PC-9 (cell line): ENCODE measurements at regions not wholly inside any gene's neighbourhood (a gene's known extent, or its start where the extent isn't known, plus 50 kb on each side); places are given as distances from the start of the nearest gene placed in this dataset.

ENCODE experiments used
- BruUV-seq: library from RNA; stranded (reverse); fragments of 400-500 nt; replicated peaks from 2 replicates; lab custom pipeline; 2021; lab: Mats Ljungman, UMichigan
- CTCF ChIA-PET: fragments of 300-600 bp; sonication (Branson Sonifier 250); formaldehyde crosslinking; loops from one replicate; lab custom pipeline; 2022; ENCODE audit warnings: antibody characterized with exemption; lab: Charles Lee
- POLR2A ChIA-PET: fragments of 300-600 bp; sonication (Branson Sonifier 250); formaldehyde crosslinking; loops from one replicate; lab custom pipeline; 2022; ENCODE audit warnings: antibody characterized with exemption; ENCODE audit not compliant: unreplicated experiment; lab: Charles Lee
- DNase-seq, 2 experiments: peaks; one replicate each; pipeline versions ENCODE4 v3.0.0 to v3.0.0-alpha.2; 2015 to 2022; ENCODE audit warnings: mixed read lengths in 1 of 2
- H2AFZ ChIP-seq: fragments of 200-600 bp; sonication (generic); 2 replicates; pipeline ENCODE4 v1.8.1; 2017; ENCODE audit warnings: antibody characterized with exemption
- H3F3A ChIP-seq: fragments of 200-600 bp; sonication (generic); 2 replicates; pipeline ENCODE4 v1.8.1; 2017; ENCODE audit warnings: antibody characterized with exemption, mild to moderate bottlenecking, low read depth; ENCODE audit not compliant: insufficient read depth
- H3K27ac ChIP-seq: fragments of 200-600 bp; sonication (generic); 2 replicates; pipeline ENCODE4 v1.6.1; 2016; ENCODE audit warnings: mixed run types
- H3K27me3 ChIP-seq: fragments of 200-600 bp; sonication (generic); 2 replicates; pipeline ENCODE4 v1.6.1; 2016; ENCODE audit warnings: low read depth, mixed run types; ENCODE audit not compliant: insufficient read depth
- H3K36me3 ChIP-seq: fragments of 200-600 bp; sonication (generic); 2 replicates; pipeline ENCODE4 v1.6.1; 2016; ENCODE audit warnings: low read depth, mixed run types
- H3K4me1 ChIP-seq: fragments of 200-600 bp; sonication (generic); replicated peaks from 2 replicates; pipeline ENCODE4 v1.6.1; 2016; ENCODE audit warnings: mixed run types; ENCODE audit not compliant: insufficient read depth
- H3K4me2 ChIP-seq: fragments of 200-600 bp; sonication (generic); 2 replicates; pipeline ENCODE4 v1.6.1; 2017; ENCODE audit warnings: mixed run types
- H3K4me3 ChIP-seq: fragments of 200-600 bp; sonication (generic); 2 replicates; pipeline ENCODE4 v1.6.1; 2016; ENCODE audit warnings: mixed run types
- H3K79me2 ChIP-seq: fragments of 200-600 bp; sonication (generic); 2 replicates; pipeline ENCODE4 v1.6.1; 2017; ENCODE audit warnings: low read depth, mixed run types
- H3K9me2 ChIP-seq: fragments of 200-600 bp; sonication (generic); 2 replicates; pipeline ENCODE4 v1.8.1; 2017; ENCODE audit warnings: mild to moderate bottlenecking; ENCODE audit not compliant: insufficient read depth
- H3K9me3 ChIP-seq: fragments of 200-600 bp; sonication (generic); 2 replicates; pipeline ENCODE4 v1.8.1; 2016; ENCODE audit warnings: low read depth; ENCODE audit not compliant: insufficient read depth
- H4K20me1 ChIP-seq: fragments of 200-600 bp; sonication (generic); 2 replicates; pipeline ENCODE4 v1.8.1; 2017; ENCODE audit not compliant: insufficient read depth
- EZH2 ChIP-seq: fragments of 200-600 bp; sonication (generic); IDR thresholded peaks from 2 replicates; pipeline ENCODE4 v1.8.0; 2017; ENCODE audit warnings: antibody characterized with exemption, low read depth
- intact Hi-C: fragments of 100-400 bp; cut with micrococcal nuclease; formaldehyde crosslinking; loops from one replicate; pipeline ENCODE4 v1.10.0; 2022; ENCODE audit not compliant: unreplicated experiment
- TF ChIP-seq, protein P1 (sequence below): fragments of 200-600 bp; sonication (generic); conservative IDR thresholded peaks from 2 replicates; pipeline ENCODE4 v1.6.1; 2017; ENCODE audit warnings: mixed run types, antibody characterized with exemption, mild to moderate bottlenecking, moderate library complexity

DNA sequence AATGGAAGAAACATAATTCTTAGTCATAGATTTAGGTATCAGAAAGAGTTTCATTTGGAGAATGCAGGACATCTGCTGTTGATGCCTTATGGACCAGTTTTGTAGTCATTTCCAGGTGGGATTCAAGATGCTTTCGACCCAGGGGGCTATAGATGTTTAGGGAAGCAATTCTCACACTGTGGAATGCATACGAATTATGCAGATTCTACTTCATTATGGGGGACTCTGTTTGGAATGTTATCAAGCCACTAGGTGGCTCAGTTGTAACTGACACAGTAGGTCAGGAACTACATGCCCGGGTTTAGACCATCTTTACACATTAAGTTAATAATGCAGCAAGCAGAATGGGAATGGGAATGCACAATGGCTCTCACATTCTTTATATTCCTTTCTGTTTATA is 1359.8 kb downstream of the ZPLD1 start:
- POLR2A ChIA-PET = no interaction called here
- H3K27ac ChIP-seq = no peak overlapping the region

DNA sequence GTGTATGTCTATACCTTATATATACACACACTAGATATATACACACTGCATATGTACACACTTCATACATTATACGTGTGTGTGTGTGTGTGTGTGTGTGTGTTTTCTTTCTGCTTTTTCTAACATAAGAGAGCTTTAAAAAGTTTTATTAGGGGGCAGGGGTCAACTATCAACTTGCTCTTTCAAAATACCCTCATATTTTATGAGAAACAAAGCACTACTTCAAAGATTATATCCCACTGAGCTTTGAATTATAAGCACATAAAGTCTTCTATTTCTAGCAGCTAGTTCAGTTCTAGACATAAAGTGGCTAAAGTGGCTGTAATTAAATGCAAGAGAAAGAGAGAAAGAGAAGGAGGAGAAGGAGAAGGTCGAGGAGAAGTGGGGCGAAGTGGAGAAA is 1361.3 kb downstream of the ZPLD1 start:
- DNase-seq = no peak
- Histone ChIP-seq H3K27me3 (no peaks in the 10 kb centered on the region), H3K4me3 (no peak overlapping the region), H4K20me1 (no peaks in the 10 kb centered on the region; the same call in 1 of the 2 replicates), H3K4me2 (no peak overlapping the region), H3F3A (no peaks in the 10 kb centered on the region), H3K36me3 (no peaks in the 10 kb centered on the region), H3K79me2 (no peaks in the 10 kb centered on the region), H3K4me1 (no peaks in the 10 kb centered on the region), H2AFZ (no peak overlapping the region), H3K9me3 (no peaks in the 10 kb centered on the region), H3K27ac (no peak overlapping the region), H3K9me2 (no peaks in the 10 kb centered on the region)
- no TSS peak for BruUV-seq
- CTCF ChIA-PET = no interaction called here
- POLR2A ChIA-PET = no interaction called here
- intact Hi-C loops = no loop called here
- no peak for TF ChIP-seq EZH2
- TF ChIP-seq, protein P1, sequence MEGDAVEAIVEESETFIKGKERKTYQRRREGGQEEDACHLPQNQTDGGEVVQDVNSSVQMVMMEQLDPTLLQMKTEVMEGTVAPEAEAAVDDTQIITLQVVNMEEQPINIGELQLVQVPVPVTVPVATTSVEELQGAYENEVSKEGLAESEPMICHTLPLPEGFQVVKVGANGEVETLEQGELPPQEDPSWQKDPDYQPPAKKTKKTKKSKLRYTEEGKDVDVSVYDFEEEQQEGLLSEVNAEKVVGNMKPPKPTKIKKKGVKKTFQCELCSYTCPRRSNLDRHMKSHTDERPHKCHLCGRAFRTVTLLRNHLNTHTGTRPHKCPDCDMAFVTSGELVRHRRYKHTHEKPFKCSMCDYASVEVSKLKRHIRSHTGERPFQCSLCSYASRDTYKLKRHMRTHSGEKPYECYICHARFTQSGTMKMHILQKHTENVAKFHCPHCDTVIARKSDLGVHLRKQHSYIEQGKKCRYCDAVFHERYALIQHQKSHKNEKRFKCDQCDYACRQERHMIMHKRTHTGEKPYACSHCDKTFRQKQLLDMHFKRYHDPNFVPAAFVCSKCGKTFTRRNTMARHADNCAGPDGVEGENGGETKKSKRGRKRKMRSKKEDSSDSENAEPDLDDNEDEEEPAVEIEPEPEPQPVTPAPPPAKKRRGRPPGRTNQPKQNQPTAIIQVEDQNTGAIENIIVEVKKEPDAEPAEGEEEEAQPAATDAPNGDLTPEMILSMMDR = no peak

More for the DNA sequence above, 1359.8 kb downstream of the ZPLD1 start:
- DNase-seq = no peak
- Histone ChIP-seq H3F3A (no peaks in the 10 kb centered on the region), H3K9me2 (no peaks in the 10 kb centered on the region), H3K4me1 (no peaks in the 10 kb centered on the region), H4K20me1 (no peaks in the 10 kb centered on the region), H3K9me3 (no peaks in the 10 kb centered on the region), H3K79me2 (no peaks in the 10 kb centered on the region), H2AFZ (no peak overlapping the region), H3K4me2 (no peak overlapping the region), H3K4me3 (no peak overlapping the region), H3K36me3 (no peaks in the 10 kb centered on the region), H3K27me3 (no peaks in the 10 kb centered on the region)
- intact Hi-C loops = no loop called here
- TF ChIP-seq EZH2 = no peak
- TF ChIP-seq, protein P1 = no peak; the same call in 1 of the 2 replicates
- CTCF ChIA-PET = no interaction called here
- BruUV-seq = no TSS peak

DNA sequence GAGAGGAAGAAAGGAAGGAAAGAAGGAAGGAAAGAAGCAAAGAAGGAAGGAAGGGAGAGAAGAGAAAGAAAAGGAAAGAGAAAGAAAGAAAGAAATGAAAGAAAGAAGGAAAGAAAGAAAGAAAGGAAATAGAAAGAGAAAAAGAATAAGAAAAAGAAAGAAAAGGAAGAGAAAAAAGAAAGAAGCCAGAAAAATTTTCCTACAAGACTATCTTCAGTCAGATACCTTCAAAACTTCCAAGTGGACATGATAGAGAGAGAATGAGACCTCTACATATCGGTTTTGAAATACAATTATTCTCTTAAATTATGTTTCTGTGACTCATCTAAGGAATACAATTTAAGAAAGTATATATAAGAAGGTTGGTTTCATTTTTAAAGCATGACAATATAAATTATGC is 1369.0 kb downstream of the ZPLD1 start:
- ChIA-PET POLR2A (no interaction called here), CTCF (no interaction called here)
- intact Hi-C loops = no loop called here
- Histone ChIP-seq H3K27me3 (no peaks in the 10 kb centered on the region), H4K20me1 (no peaks in the 10 kb centered on the region; the same call in 1 of the 2 replicates), H3K4me3 (no peak overlapping the region), H3K4me1 (no peaks in the 10 kb centered on the region), H3K4me2 (no peak overlapping the region), H2AFZ (no peak overlapping the region), H3K9me2 (0 out of 2 replicates have a peak, but pooled peaks cover 3% of the 10 kb centered on the region), H3K27ac (no peak overlapping the region), H3K36me3 (no peaks in the 10 kb centered on the region), H3K79me2 (no peaks in the 10 kb centered on the region), H3K9me3 (no peaks in the 10 kb centered on the region; the same call in 1 of the 2 replicates), H3F3A (no peaks in the 10 kb centered on the region)
- BruUV-seq = no TSS peak
- TF ChIP-seq EZH2 = no peak
- TF ChIP-seq, protein P1 = no peak
- DNase-seq = no peak
